Panc1 (cell line): ENCODE measurements at regions not wholly inside any gene's neighbourhood (a gene's known extent, or its start where the extent isn't known, plus 50 kb on each side); places are given as distances from the start of the nearest gene placed in this dataset.

Experiments used
- ATAC-seq: fragments of 200-7000 bp; cut with Tn5 transposase; 2 replicates; pipeline ENCODE4 v1.9.1; 2020; ENCODE audit warnings: mild to moderate bottlenecking, moderate library complexity
- BruUV-seq: library from RNA; stranded (reverse); fragments of 400-500 nt; replicated peaks from 2 replicates; lab custom pipeline; 2021; lab: Mats Ljungman, UMichigan
- CTCF ChIA-PET: fragments of 300-600 bp; sonication (Branson Sonifier 250); formaldehyde crosslinking; loops from one replicate; lab custom pipeline; 2022; ENCODE audit warnings: antibody characterized with exemption; lab: Charles Lee
- POLR2A ChIA-PET: fragments of 300-600 bp; sonication (Branson Sonifier 250); formaldehyde crosslinking; loops from one replicate; lab custom pipeline; 2022; ENCODE audit warnings: antibody characterized with exemption; lab: Charles Lee
- DNase-seq: peaks from one replicate; pipeline ENCODE4 v3.0.0-alpha.2; 2010; ENCODE audit warnings: low read depth, low spot score
- H3K27ac ChIP-seq: 2 replicates; pipeline ENCODE4 v1.5.1; 2011; ENCODE audit warnings: mild to moderate bottlenecking, low read length, inconsistent platforms
- H3K27me3 ChIP-seq: fragments of 200-500 bp; sonication (Bioruptor generic); 2 replicates; pipeline ENCODE4 v1.6.0; 2014; ENCODE audit warnings: low read length, inconsistent platforms; ENCODE audit not compliant: control insufficient read depth, insufficient read depth
- H3K36me3 ChIP-seq: fragments of 200-500 bp; sonication (Bioruptor generic); 2 replicates; pipeline ENCODE4 v1.5.1; 2014; ENCODE audit warnings: inconsistent platforms, mild to moderate bottlenecking, low read length, moderate library complexity; ENCODE audit not compliant: control insufficient read depth, insufficient read depth
- H3K4me1 ChIP-seq: 2 replicates; pipeline ENCODE4 v1.5.1; 2011; ENCODE audit warnings: inconsistent platforms, mild to moderate bottlenecking, low read length, moderate library complexity; ENCODE audit not compliant: control insufficient read depth, insufficient read depth
- H3K4me3 ChIP-seq, 2 experiments: 2 replicates each; pipeline ENCODE4 v1.5.1; 2011 to 2012; ENCODE audit warnings: low read depth in 2 of 2, low read length in 2 of 2, mild to moderate bottlenecking in 2 of 2, inconsistent platforms in 1 of 2, moderate library complexity in 1 of 2
- H3K9me3 ChIP-seq: fragments of 200-500 bp; sonication (Bioruptor generic); 2 replicates; pipeline ENCODE4 v1.5.1; 2014; ENCODE audit warnings: low read depth, mild to moderate bottlenecking, inconsistent platforms, low read length, moderate library complexity; ENCODE audit not compliant: control insufficient read depth, insufficient read depth
- CTCF ChIP-seq: fragments of 450-650 bp; IDR thresholded peaks from 2 replicates; pipeline ENCODE4 v1.5.1; 2017; ENCODE audit warnings: mild to moderate bottlenecking
- POLR2AphosphoS5 ChIP-seq: IDR thresholded peaks from 2 replicates; pipeline ENCODE4 v1.6.1; 2012; ENCODE audit warnings: mild to moderate bottlenecking, low read depth, low read length, moderate library complexity
- REST ChIP-seq, 2 experiments: IDR thresholded peaks; 2 replicates each; pipeline ENCODE4 v1.6.1; 2011 to 2012; ENCODE audit warnings: low read depth in 2 of 2, control low read depth in 1 of 2, low read length in 1 of 2, mild to moderate bottlenecking in 1 of 2, moderate library complexity in 1 of 2; ENCODE audit not compliant: insufficient read depth in 1 of 2
- SIN3A ChIP-seq: IDR thresholded peaks from 2 replicates; pipeline ENCODE4 v1.6.1; 2012; ENCODE audit warnings: low read depth, mild to moderate bottlenecking, low read length, moderate library complexity, borderline replicate concordance; ENCODE audit not compliant: insufficient read depth
- TCF7L2 ChIP-seq: IDR thresholded peaks from 2 replicates; pipeline ENCODE4 v1.6.1; 2011; ENCODE audit warnings: mild to moderate bottlenecking, low read depth, low read length, inconsistent platforms
- in situ Hi-C: cut with HindIII; loops from 2 replicates; pipeline ENCODE4 v1.10.0; 2016; ENCODE audit warnings: low sequenced_read_pairs, low pct_unique_long_range_greater_than_20kb
- intact Hi-C: fragments of 100-400 bp; cut with micrococcal nuclease; formaldehyde crosslinking; loops from one replicate; pipeline ENCODE4 v1.10.0; 2022; ENCODE audit not compliant: unreplicated experiment

GRCh38 chr7:12137283-12137682 is 73.8 kb upstream of the TMEM106B start:
- no peaks in the 10 kb centered on the region for H3K36me3 ChIP-seq
- in situ Hi-C loops, result no loop called here
- H3K4me1 ChIP-seq, result peaks cover 10% of the 10 kb centered on the region
- H3K27ac ChIP-seq, result peak overlapping the region; percentile 77; the same call in 1 of the 2 replicates
- DNase-seq (no peak), ATAC-seq (peak; percentile 84)
- CTCF ChIA-PET, result no interaction called here
- H3K4me3 ChIP-seq, result no peak overlapping the region
- no peaks in the 10 kb centered on the region for H3K27me3 ChIP-seq
- no TSS peak for BruUV-seq
- POLR2A ChIA-PET, result no interaction called here
- no peak for TF ChIP-seq TCF7L2
- no peak for TF ChIP-seq POLR2AphosphoS5
- TF ChIP-seq CTCF, result no peak
- no peak for TF ChIP-seq REST (IDR thresholded peaks at IDR 0.05; ENCODE audit: insufficient read depth in 1 of 2, low read depth in 2 of 2, low read length in 1 of 2)
- no peak for TF ChIP-seq SIN3A
- intact Hi-C loops, result no loop called here
- peaks cover 12% of the 10 kb centered on the region; the same call in 1 of the 2 replicates for H3K9me3 ChIP-seq

- ATAC-seq (no peak), DNase-seq (no peak)
- CTCF ChIA-PET, result no interaction called here
- Histone ChIP-seq H3K27me3 (no peaks in the 10 kb centered on the region), H3K9me3 (peaks cover 12% of the 10 kb centered on the region; the same call in 1 of the 2 replicates), H3K4me3 (no peak overlapping the region), H3K27ac (peak overlapping the region; percentile 40; the same call in 1 of the 2 replicates), H3K4me1 (peaks cover 10% of the 10 kb centered on the region), H3K36me3 (no peaks in the 10 kb centered on the region)
- in situ Hi-C loops (no loop called here), intact Hi-C loops (no loop called here)
- POLR2A ChIA-PET, result no interaction called here
- TF ChIP-seq CTCF (no peak), POLR2AphosphoS5 (no peak), TCF7L2 (no peak), SIN3A (no peak), REST (IDR thresholded peaks at IDR 0.05; ENCODE audit: insufficient read depth in 1 of 2, low read depth in 2 of 2, low read length in 1 of 2) (no peak)
- no TSS peak for BruUV-seq
These were observed 72.7 kb upstream of the TMEM106B start for GRCh38 chr7:12138421-12138820.
